ENCODE measurements at regions not wholly inside any gene's neighbourhood (a gene's known extent, or its start where the extent isn't known, plus 50 kb on each side); places are given as distances from the start of the nearest gene placed in this dataset.

- no peak for TF ChIP-seq POLR2A (IDR thresholded peaks at IDR 0.05)
- TF ChIP-seq EP300 (IDR thresholded peaks at IDR 0.05) = no peak
- no peak for TF ChIP-seq CTCF (IDR thresholded peaks at IDR 0.05)
Observed at GRCh38 chr2:122186761-122187222, 431.3 kb downstream of the TSN start.

All from ovary (tissue), 3 donors.